HepG2 (cell line): ENCODE measurements at regions not wholly inside any gene's neighbourhood (a gene's known extent, or its start where the extent isn't known, plus 50 kb on each side); places are given as distances from the start of the nearest gene placed in this dataset.

ENCODE experiments used
- CTCF ChIP-seq: sonication (generic); formaldehyde crosslinking; IDR thresholded peaks from 2 replicates; pipeline ENCODE4 v1.5.0; 2020; ENCODE audit warnings: mild to moderate bottlenecking, missing genetic modification reagents, moderate library complexity
- EP300 ChIP-seq, 3 experiments: sonication (generic) in 1 of 3; formaldehyde crosslinking in 1 of 3; IDR thresholded peaks; 2 replicates each; pipeline versions ENCODE4 v1.5.1 to v1.6.1; 2011 to 2020; ENCODE audit warnings: low read depth in 2 of 3, low read length in 2 of 3, borderline replicate concordance in 1 of 3, improper control_type of control experiment in 1 of 3, mild to moderate bottlenecking in 1 of 3, missing genetic modification reagents in 1 of 3, moderate library complexity in 1 of 3
- HNRNPH1 ChIP-seq: fragments of 200-400 bp; formaldehyde crosslinking; optimal IDR thresholded peaks from 2 replicates; pipeline ENCODE3; 2017; ENCODE audit warnings: mild to moderate bottlenecking, low read depth, low read length
- PHF21A ChIP-seq: sonication (generic); formaldehyde crosslinking; IDR thresholded peaks from 2 replicates; pipeline ENCODE4 v1.5.0; 2020; ENCODE audit warnings: mild to moderate bottlenecking, missing genetic modification reagents
- POLR2A ChIP-seq, 2 experiments: IDR thresholded peaks; 2 replicates each; pipeline ENCODE4 v1.6.1; 2011; ENCODE audit warnings: low read depth in 2 of 2, low read length in 2 of 2, mild to moderate bottlenecking in 1 of 2, moderate library complexity in 1 of 2; ENCODE audit not compliant: insufficient read depth in 1 of 2
- POLR2AphosphoS5 ChIP-seq: IDR thresholded peaks from 2 replicates; pipeline ENCODE4 v1.6.1; 2012; ENCODE audit warnings: low read depth, low read length
- PREB ChIP-seq: sonication (generic); formaldehyde crosslinking; IDR thresholded peaks from 2 replicates; pipeline ENCODE4 v1.4.0; 2020; ENCODE audit warnings: missing genetic modification reagents
- PRMT3 ChIP-seq: sonication (generic); formaldehyde crosslinking; IDR thresholded peaks from 2 replicates; pipeline ENCODE4 v1.8.1; 2022; ENCODE audit warnings: low read depth, mild to moderate bottlenecking, moderate library complexity, missing genetic modification reagents, borderline replicate concordance
- TAF1 ChIP-seq: sonication (generic); formaldehyde crosslinking; IDR thresholded peaks from 2 replicates; pipeline ENCODE4 v1.4.0; 2020; ENCODE audit warnings: missing genetic modification reagents
- TBP ChIP-seq: sonication (generic); formaldehyde crosslinking; IDR thresholded peaks from 2 replicates; pipeline ENCODE4 v1.5.0; 2020; ENCODE audit warnings: missing genetic modification reagents
- ZNF572 ChIP-seq: sonication (generic); formaldehyde crosslinking; IDR thresholded peaks from 2 replicates; pipeline ENCODE4 v1.5.1; 2020; ENCODE audit warnings: mild to moderate bottlenecking, missing genetic modification reagents
- TF ChIP-seq, protein P1 (sequence below): sonication (generic); formaldehyde crosslinking; IDR thresholded peaks from 2 replicates; pipeline ENCODE4 v1.4.0; 2020; ENCODE audit warnings: mild to moderate bottlenecking, missing genetic modification reagents
- TF ChIP-seq, protein P2 (sequence below): IDR thresholded peaks from 2 replicates; pipeline ENCODE4 v1.6.1; 2016

GRCh38 chr20:58102261-58102660 lies 126.2 kb downstream of the ANKRD60 start:
- no peak for TF ChIP-seq TBP (CRISPR knock-in tag)
- TF ChIP-seq, protein P1, sequence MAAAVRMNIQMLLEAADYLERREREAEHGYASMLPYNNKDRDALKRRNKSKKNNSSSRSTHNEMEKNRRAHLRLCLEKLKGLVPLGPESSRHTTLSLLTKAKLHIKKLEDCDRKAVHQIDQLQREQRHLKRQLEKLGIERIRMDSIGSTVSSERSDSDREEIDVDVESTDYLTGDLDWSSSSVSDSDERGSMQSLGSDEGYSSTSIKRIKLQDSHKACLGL (CRISPR knock-in tag) = no peak
- no peak for TF ChIP-seq PREB (CRISPR knock-in tag)
- no peak for TF ChIP-seq TAF1 (CRISPR knock-in tag)
- TF ChIP-seq CTCF = no peak
- no peak for TF ChIP-seq HNRNPH1
- TF ChIP-seq, protein P2, sequence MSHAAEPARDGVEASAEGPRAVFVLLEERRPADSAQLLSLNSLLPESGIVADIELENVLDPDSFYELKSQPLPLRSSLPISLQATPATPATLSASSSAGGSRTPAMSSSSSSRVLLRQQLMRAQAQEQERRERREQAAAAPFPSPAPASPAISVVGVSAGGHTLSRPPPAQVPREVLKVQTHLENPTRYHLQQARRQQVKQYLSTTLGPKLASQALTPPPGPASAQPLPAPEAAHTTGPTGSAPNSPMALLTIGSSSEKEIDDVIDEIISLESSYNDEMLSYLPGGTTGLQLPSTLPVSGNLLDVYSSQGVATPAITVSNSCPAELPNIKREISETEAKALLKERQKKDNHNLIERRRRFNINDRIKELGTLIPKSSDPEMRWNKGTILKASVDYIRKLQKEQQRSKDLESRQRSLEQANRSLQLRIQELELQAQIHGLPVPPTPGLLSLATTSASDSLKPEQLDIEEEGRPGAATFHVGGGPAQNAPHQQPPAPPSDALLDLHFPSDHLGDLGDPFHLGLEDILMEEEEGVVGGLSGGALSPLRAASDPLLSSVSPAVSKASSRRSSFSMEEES (CRISPR knock-in tag) = no peak
- TF ChIP-seq ZNF572 (CRISPR knock-in tag) = no peak
- TF ChIP-seq PRMT3 (CRISPR knock-in tag) = no peak
- no peak for TF ChIP-seq EP300 (IDR thresholded peaks at IDR 0.05; ENCODE audit: low read depth in 2 of 2, low read length in 2 of 2)
- TF ChIP-seq EP300 (CRISPR knock-in tag; IDR thresholded peaks at IDR 0.05; ENCODE audit: borderline replicate concordance) = no peak
- TF ChIP-seq POLR2A (IDR thresholded peaks at IDR 0.05; ENCODE audit: insufficient read depth in 1 of 2, low read depth in 2 of 2, low read length in 2 of 2) = no peak
- no peak for TF ChIP-seq POLR2AphosphoS5
- TF ChIP-seq PHF21A (CRISPR knock-in tag) = no peak
